Panc1 (cell line): ENCODE measurements at regions not wholly inside any gene's neighbourhood (a gene's known extent, or its start where the extent isn't known, plus 50 kb on each side); places are given as distances from the start of the nearest gene placed in this dataset.

Source experiments
- ATAC-seq: fragments of 200-7000 bp; cut with Tn5 transposase; 2 replicates; pipeline ENCODE4 v1.9.1; 2020; ENCODE audit warnings: mild to moderate bottlenecking, moderate library complexity
- BruUV-seq: library from RNA; stranded (reverse); fragments of 400-500 nt; replicated peaks from 2 replicates; lab custom pipeline; 2021; lab: Mats Ljungman, UMichigan
- CTCF ChIA-PET: fragments of 300-600 bp; sonication (Branson Sonifier 250); formaldehyde crosslinking; loops from one replicate; lab custom pipeline; 2022; ENCODE audit warnings: antibody characterized with exemption; lab: Charles Lee
- POLR2A ChIA-PET: fragments of 300-600 bp; sonication (Branson Sonifier 250); formaldehyde crosslinking; loops from one replicate; lab custom pipeline; 2022; ENCODE audit warnings: antibody characterized with exemption; lab: Charles Lee
- DNase-seq: peaks from one replicate; pipeline ENCODE4 v3.0.0-alpha.2; 2010; ENCODE audit warnings: low read depth, low spot score
- H3K27ac ChIP-seq: 2 replicates; pipeline ENCODE4 v1.5.1; 2011; ENCODE audit warnings: mild to moderate bottlenecking, low read length, inconsistent platforms
- H3K27me3 ChIP-seq: fragments of 200-500 bp; sonication (Bioruptor generic); 2 replicates; pipeline ENCODE4 v1.6.0; 2014; ENCODE audit warnings: low read length, inconsistent platforms; ENCODE audit not compliant: control insufficient read depth, insufficient read depth
- H3K36me3 ChIP-seq: fragments of 200-500 bp; sonication (Bioruptor generic); 2 replicates; pipeline ENCODE4 v1.5.1; 2014; ENCODE audit warnings: inconsistent platforms, mild to moderate bottlenecking, low read length, moderate library complexity; ENCODE audit not compliant: control insufficient read depth, insufficient read depth
- H3K4me1 ChIP-seq: 2 replicates; pipeline ENCODE4 v1.5.1; 2011; ENCODE audit warnings: inconsistent platforms, mild to moderate bottlenecking, low read length, moderate library complexity; ENCODE audit not compliant: control insufficient read depth, insufficient read depth
- H3K4me3 ChIP-seq, 2 experiments: 2 replicates each; pipeline ENCODE4 v1.5.1; 2011 to 2012; ENCODE audit warnings: low read depth in 2 of 2, low read length in 2 of 2, mild to moderate bottlenecking in 2 of 2, inconsistent platforms in 1 of 2, moderate library complexity in 1 of 2
- H3K9me3 ChIP-seq: fragments of 200-500 bp; sonication (Bioruptor generic); 2 replicates; pipeline ENCODE4 v1.5.1; 2014; ENCODE audit warnings: low read depth, mild to moderate bottlenecking, inconsistent platforms, low read length, moderate library complexity; ENCODE audit not compliant: control insufficient read depth, insufficient read depth
- POLR2AphosphoS5 ChIP-seq: IDR thresholded peaks from 2 replicates; pipeline ENCODE4 v1.6.1; 2012; ENCODE audit warnings: mild to moderate bottlenecking, low read depth, low read length, moderate library complexity
- REST ChIP-seq, 2 experiments: IDR thresholded peaks; 2 replicates each; pipeline ENCODE4 v1.6.1; 2011 to 2012; ENCODE audit warnings: low read depth in 2 of 2, control low read depth in 1 of 2, low read length in 1 of 2, mild to moderate bottlenecking in 1 of 2, moderate library complexity in 1 of 2; ENCODE audit not compliant: insufficient read depth in 1 of 2
- SIN3A ChIP-seq: IDR thresholded peaks from 2 replicates; pipeline ENCODE4 v1.6.1; 2012; ENCODE audit warnings: low read depth, mild to moderate bottlenecking, low read length, moderate library complexity, borderline replicate concordance; ENCODE audit not compliant: insufficient read depth
- TCF7L2 ChIP-seq: IDR thresholded peaks from 2 replicates; pipeline ENCODE4 v1.6.1; 2011; ENCODE audit warnings: mild to moderate bottlenecking, low read depth, low read length, inconsistent platforms
- in situ Hi-C: cut with HindIII; loops from 2 replicates; pipeline ENCODE4 v1.10.0; 2016; ENCODE audit warnings: low sequenced_read_pairs, low pct_unique_long_range_greater_than_20kb
- intact Hi-C: fragments of 100-400 bp; cut with micrococcal nuclease; formaldehyde crosslinking; loops from one replicate; pipeline ENCODE4 v1.10.0; 2022; ENCODE audit not compliant: unreplicated experiment
- TF ChIP-seq, protein P1 (sequence below): fragments of 450-650 bp; IDR thresholded peaks from 2 replicates; pipeline ENCODE4 v1.5.1; 2017; ENCODE audit warnings: mild to moderate bottlenecking

DNA sequence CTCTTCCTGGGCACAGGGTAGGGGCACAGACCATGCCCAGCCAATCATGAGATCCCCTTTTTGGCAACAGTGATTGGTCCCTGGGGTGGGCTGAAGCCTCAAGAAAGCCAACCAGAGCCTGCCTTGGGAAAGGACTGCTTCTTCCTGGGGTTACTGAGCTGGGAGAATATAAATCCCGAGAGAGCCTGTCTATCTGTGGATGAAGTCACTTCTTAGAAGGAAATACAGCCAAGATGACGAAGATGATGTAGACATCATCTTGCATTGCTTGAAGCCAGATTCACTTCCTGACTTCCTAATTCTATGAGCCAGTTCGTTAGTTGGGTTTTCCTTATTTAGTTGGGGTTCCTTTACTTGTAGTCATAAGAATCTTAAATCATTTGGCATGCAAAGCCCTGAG lies 50.1 kb upstream of the PWWP2A start:
- no peak overlapping the region for H3K27ac ChIP-seq
- no peak for DNase-seq
- TF ChIP-seq TCF7L2 (no peak), REST (IDR thresholded peaks at IDR 0.05; ENCODE audit: insufficient read depth in 1 of 2, low read depth in 2 of 2, low read length in 1 of 2) (no peak), POLR2AphosphoS5 (no peak), SIN3A (no peak)
- TF ChIP-seq, protein P1, sequence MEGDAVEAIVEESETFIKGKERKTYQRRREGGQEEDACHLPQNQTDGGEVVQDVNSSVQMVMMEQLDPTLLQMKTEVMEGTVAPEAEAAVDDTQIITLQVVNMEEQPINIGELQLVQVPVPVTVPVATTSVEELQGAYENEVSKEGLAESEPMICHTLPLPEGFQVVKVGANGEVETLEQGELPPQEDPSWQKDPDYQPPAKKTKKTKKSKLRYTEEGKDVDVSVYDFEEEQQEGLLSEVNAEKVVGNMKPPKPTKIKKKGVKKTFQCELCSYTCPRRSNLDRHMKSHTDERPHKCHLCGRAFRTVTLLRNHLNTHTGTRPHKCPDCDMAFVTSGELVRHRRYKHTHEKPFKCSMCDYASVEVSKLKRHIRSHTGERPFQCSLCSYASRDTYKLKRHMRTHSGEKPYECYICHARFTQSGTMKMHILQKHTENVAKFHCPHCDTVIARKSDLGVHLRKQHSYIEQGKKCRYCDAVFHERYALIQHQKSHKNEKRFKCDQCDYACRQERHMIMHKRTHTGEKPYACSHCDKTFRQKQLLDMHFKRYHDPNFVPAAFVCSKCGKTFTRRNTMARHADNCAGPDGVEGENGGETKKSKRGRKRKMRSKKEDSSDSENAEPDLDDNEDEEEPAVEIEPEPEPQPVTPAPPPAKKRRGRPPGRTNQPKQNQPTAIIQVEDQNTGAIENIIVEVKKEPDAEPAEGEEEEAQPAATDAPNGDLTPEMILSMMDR = no peak
- in situ Hi-C loops (no loop called here), intact Hi-C loops (no loop called here)
- POLR2A ChIA-PET = interaction anchor here (0.7 kb wide), 1 partner anchor 28 kb away, joined by 4 read pairs; no protein-coding TSS in a partner anchor
- no TSS peak for BruUV-seq
- H3K36me3 ChIP-seq = no peaks in the 10 kb centered on the region
- CTCF ChIA-PET = interaction anchor here (0.6 to 0.7 kb wide), 2 partner anchors 19 to 1205 kb away, joined by 4 to 11 read pairs; no protein-coding TSS in a partner anchor
- H3K4me3 ChIP-seq = no peak overlapping the region
- peaks cover 24% of the 10 kb centered on the region for H3K4me1 ChIP-seq
- H3K9me3 ChIP-seq = no peaks in the 10 kb centered on the region
- ATAC-seq = no peak
- H3K27me3 ChIP-seq = no peaks in the 10 kb centered on the region
